Stimulated activated CD8-positive, alpha-beta memory T cell treated with anti-CD3 and anti-CD28 coated beads, Interleukin-7, amount 100 ng/mL, for 24 hours (primary cell): ENCODE measurements at regions not wholly inside any gene's neighbourhood (a gene's known extent, or its start where the extent isn't known, plus 50 kb on each side); places are given as distances from the start of the nearest gene placed in this dataset.

Source experiments
- DNase-seq: peaks from one replicate; pipeline ENCODE4 v3.0.0-alpha.2; 2020; ENCODE audit warnings: low read depth

DNA sequence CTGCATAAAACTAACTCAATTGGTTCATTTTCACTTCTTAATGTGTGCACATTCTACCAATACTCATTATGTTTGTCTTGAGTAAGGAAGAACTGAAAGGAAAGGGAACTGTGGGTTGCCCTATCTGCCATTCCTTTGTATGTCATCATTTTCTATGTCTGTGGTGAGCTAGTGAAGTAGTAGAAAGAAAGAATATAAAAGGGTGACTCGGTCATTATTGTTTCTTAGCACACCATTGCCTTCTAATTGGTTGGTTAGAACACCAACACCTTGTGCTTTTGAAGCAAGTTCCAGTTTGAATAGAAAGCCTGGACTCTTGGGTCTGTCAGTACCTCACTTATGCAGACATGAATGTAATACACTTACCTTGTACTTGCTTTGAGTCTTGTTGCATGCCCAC lies 64.3 kb upstream of the MDFIC start:
- no peak for DNase-seq

DNA sequence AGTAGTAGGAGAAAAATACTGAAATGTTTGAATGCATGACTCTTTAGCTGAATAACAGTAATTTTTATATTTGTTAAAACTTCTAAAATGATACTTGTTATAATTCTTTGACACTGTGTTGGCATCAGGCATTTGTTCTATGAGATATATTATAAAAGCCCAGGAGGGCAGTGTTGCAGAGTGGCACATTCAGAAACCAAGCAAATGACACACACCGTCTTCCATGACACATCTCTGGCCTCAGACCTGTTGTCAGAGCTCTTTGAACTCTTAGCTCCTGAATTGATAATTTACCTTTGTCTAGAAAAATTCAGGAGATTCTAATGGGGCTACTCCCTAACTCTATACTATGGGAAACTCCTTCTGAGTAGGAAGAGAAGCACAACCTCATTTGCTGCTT lies 62.4 kb upstream of the MDFIC start:
- no peak for DNase-seq

DNA sequence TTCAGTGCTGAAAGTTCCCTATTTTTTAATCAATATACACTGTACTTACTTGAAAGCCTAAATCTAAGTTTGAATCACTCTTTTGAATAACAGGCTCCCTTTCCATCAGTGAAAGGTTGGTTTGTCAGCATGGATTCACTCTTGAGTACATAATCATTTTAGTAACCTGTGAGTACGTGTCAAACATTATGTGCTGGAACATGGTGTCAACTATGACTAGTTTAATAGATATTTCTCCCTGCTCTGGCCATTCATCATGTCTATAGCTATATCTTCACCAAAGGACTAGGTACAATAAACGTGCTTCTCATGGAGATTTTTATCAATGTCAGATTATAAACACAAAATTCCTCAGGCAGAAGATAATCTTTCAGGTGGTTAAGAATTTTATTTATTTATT lies 61.7 kb upstream of the MDFIC start:
- DNase-seq, result no peak

DNA sequence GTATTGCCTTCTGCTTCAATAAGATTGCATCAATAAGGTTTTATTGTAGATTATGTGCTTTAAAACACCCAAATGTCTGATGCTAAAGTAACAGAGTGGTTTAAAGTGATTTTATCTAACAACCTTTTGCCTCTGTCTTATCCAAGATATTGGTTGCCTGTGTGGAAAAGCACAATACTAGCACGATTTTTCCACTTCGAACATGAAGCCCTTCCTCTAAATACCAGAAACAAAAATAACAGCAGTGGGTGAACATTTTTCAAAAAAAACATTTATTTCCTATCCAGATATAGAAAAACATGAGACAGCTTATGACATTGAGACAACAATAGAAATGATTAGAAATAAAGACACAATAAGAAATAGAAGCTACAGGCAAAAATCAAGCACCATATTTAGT lies 59.5 kb upstream of the MDFIC start:
- DNase-seq, result no peak

DNA sequence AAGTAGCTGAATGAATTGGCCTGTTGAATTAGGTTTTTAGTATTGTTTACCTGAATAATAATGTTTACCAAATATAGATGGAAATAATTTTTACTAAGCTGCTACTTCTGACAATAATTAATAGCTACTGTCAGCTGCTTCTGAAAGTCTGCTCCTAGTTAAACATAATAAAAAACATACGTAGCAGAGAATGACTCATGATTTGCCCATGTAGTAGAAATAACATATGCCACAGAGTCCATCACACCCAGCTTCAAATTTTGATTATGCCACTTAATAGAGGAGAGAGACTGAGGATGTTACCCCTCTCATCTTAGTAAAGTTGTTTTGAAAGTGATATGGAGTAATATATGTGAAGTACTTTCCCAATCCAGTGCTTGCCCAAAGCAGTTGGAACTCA lies 57.6 kb upstream of the MDFIC start:
- no peak for DNase-seq

DNA sequence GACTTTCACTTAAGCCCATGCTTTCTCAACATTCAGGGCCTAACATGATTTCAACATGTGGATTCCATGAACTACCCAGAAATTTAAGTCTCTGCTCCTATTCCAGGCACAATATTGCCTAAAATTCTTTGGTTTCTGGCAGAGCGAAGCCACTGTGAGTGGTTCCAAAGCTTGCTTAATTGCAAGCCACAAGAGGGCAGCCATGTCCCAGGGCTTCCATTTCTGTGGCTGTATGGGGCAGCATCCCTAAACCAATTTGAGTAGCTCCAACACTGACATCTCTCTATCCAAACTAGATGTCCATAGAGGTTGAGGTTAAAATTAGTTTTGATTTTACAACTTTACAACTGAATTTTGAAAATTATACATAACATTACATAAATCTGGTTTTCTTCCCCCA lies 56.3 kb upstream of the MDFIC start:
- DNase-seq, result peak; percentile 33
